Activated CD8-positive, alpha-beta memory T cell treated with anti-CD3 and anti-CD28 coated beads, Interleukin-2, amount 50 U/mL, for 24 hours (primary cell): ENCODE measurements at regions not wholly inside any gene's neighbourhood (a gene's known extent, or its start where the extent isn't known, plus 50 kb on each side); places are given as distances from the start of the nearest gene placed in this dataset.
"Not testable (repeated sequence)": the region's sequence is repeated elsewhere in the genome, so short reads cannot be mapped to it uniquely, and the experiment has no call there.

Experiments used
- DNase-seq: peaks from one replicate; pipeline ENCODE4 v3.0.0-alpha.2; 2020; ENCODE audit errors: extremely low read depth

DNA sequence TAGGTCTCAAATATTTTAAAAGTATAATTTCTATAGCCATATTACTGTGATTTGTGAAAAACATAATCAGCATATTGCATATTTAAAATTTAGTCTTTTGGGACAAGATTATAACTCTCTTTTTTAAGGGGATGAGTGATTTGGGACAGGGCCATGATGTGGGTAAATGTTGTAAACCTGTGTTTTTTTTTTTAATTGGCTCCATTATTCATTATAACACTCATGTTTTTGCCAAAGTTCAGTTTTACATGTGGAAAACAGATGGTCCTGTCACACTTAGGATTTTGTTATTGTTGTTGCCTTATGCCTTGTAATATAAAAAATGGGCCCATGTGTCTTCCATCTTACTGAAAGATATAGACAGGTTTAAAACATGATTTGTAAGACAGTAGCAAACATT lies 1413.5 kb upstream of the RAG2 start:
- DNase-seq, result no peak

DNA sequence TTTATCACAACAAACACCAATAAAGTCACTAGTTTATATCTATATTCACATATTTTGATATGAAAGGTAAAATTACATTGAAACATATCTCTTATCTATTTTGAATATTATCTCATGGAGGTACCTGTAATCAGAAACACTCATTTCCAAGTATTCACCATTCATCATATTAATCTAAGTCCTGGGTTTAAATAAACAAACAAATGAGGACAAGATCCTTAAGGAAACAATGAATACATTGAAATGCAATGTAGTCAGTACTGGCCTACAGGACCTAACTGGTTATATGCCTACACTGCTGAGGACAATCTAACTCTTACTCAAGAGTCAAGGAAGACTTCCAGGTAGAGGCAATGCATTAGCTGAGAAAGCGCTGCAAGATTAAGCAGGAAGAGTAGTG lies 1411.9 kb upstream of the RAG2 start:
- no peak for DNase-seq

DNA sequence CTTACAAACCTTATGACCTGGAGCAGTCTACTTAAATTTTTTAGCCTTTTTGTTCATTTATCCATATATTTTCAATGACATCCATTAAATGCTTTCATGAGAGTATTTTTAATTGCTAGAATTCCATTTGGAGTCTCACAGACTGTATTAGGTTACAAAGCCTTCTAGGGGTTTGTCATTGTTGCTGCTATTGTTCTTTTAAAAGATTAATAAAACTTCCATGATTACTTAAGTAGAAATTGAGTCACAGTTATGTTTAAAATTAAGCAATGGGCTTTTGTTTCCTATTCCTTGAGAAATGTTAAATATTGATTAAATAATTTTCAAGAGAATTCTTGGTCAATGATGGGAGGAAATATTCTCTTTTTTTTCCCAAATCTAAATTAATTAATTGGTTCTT lies 1408.4 kb upstream of the RAG2 start:
- DNase-seq, result no peak

DNA sequence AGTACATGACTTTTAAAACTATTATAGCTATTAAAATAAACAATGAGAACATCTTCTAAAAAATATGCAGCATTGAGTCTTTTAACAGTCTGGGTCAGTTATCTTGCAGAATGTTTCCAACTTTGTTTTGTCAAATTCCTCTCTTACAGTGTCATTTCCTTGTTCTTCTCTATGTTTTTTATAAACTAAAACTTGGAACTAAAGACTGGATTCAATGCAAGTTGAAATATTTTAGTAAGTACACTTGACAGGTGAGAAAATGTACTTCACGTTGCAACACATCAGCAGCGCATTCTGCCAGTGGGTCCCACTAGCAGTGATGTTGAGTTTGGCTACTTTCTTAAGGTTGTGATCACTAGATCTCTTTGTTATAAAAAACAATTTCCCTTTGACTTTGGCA lies 1407.6 kb upstream of the RAG2 start:
- DNase-seq, result no peak

DNA sequence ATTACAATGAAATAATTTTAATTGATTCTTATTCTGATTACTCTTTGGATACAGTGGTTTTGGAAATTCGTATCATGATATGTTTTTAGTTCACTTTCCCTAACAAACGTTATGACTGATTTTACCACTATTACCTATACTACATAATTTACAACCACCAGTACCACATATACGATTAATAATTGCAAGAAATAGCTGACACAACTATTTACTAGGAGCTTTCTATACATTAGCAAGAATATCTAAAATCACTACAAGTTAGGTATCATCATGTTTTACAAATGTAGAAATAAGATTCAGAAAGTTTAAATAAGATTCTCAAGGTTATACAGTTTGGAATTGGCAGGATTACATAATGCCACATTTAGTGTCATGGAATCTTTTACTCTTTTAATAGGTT lies 1401.1 kb upstream of the RAG2 start:
- no peak for DNase-seq

DNA sequence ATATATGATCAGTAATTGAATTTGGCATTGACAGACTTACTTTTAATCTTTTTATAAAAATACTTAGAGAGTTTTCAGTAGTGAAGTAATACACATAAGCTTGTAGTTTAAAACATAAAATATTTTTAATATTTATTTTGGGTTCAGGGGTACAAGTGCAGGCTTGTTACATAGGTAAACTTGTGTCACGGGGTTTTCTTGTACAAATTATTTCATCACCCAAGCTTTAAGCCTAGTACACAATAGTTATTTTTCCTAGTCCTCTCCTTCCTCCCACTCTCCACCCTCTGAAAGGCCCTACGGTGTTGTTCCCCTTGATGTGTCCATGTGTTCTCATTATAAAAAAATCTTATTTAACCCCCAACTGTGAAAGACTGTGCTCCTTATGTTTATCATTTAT lies 1397.8 kb upstream of the RAG2 start:
- DNase-seq, result no peak

DNA sequence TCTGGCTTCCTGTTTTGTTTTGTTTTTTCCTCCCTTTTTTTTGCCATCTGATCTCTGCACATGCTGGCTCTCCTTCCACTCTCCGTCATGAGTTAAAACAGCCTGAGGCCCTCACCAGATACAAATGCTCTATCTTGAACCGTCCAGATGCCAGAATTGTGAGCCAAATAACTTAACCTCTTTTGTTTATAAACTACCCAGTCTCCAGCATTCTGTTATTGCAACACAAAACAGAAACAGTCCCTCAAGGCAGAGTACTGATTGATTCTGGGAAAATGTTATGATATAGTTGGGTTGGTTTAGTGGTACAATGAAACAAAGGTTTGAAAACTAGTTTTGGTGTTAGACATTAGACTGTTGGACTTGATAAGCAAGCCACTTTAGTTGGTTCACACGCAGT lies 1390.0 kb upstream of the RAG2 start:
- no peak for DNase-seq

DNA sequence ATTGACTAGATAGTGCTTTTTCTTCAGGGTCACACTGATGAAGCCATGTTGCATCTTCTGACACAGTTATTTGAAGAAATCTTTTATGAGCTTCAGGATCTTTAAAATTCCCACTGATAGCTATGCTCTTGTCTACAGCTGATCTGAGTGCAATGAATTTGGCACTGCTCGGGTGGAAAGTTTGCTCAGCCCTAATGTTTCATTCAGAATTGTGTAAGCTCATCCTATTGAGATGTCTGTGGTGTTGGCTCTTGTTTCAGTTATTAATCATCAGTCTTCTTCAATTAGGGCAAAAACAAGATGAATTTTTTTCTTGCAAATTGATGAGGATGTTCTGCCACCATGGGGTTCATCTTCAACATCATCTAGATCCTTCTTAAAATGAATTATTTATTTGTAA lies 1387.0 kb upstream of the RAG2 start:
- no peak for DNase-seq

DNA sequence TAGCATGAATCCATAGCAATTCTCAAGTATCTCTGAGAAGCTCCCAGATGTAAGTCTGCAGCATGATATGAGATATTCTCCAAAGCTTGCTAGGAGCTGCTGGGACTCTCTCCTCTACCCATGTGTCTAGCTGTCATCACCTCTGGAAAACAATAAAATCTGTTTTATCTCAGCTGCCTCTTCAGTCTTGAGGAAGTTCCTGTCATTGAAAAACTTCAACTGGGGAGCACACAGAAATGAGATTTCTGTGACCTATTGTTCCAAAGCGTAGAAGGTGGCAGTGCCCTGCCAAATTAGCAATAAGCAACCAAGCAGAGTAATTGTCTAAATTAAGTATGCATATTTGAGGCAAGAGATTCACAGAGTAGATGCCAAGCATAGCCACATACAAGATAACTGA lies 1380.6 kb upstream of the RAG2 start:
- no peak for DNase-seq

DNA sequence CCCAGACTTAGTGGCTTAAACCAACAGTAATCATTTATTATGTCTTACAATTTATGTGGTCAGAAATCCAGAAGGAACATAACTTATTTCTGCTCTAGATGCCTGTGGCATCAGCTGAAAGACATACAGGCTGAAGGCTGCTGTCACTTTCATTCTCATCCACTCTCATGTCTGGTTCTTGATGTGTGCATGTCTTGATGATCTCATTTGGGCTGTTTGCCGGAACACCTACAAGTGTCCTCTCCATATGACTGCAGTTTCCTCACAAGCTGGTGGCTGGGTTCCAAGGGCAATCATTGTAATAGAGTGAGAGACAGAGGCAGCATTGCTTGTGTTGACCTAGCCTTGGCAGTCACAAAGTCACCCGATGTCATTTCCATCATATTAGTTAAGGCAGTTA lies 1375.9 kb upstream of the RAG2 start:
- DNase-seq, result no peak

DNA sequence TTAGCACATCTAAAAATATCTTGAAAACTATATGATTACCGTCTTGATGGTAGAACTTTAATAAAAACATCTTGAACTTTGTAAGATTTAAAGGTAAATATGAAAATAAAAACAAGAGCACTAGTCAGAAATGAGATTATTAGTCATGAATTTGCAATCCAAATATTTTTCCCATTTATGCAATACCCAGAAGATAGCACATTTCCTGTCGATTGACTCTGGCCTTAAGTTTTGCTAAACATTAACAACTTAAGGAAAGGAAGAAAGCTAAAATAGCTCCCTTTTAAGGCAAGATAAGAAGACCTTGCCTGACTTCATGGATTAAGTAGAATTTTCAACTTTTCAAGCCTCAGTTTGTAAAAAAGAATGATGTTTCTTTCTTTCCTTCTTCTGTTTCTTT lies 1374.7 kb upstream of the RAG2 start:
- no peak for DNase-seq

DNA sequence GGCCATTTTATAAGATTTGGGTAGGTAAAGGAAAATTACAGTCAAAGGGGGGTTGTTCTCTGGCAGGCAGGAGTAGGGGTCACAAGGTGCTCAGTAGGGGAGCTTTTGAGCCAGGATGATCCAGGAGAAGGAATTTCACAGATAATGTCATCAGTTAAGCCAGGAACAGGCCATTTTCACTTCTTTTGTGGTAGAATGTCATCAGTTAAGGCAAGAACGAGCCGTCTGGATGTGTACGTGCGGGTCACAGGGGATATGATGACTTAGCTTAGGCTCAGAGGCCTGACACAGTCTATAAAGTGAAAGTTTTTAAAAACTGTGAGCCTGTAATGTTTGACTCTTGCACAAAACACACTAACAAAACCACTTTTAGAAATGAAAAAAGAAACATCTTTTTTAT lies 1371.3 kb upstream of the RAG2 start:
- not testable (repeated sequence) for DNase-seq

DNA sequence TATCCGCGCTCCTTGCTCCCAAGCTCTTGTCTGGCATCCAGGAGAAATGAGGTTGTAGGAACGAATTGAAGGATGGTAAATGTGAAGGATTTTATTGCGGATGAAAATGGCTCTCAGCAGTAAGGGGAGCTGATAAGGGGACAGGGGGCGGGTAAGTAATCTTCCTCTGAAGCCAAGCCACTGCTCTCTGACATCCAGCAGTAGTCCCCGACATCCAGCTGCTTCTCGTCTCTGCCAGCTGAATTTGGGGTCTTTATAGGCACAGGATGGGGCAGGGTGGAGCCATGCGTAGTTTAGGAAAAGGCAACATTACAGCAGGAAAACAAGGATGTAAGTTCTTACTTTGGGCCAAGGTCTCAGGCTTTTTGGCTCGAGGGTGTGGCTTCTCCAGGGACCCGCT lies 1370.1 kb upstream of the RAG2 start:
- no peak for DNase-seq

DNA sequence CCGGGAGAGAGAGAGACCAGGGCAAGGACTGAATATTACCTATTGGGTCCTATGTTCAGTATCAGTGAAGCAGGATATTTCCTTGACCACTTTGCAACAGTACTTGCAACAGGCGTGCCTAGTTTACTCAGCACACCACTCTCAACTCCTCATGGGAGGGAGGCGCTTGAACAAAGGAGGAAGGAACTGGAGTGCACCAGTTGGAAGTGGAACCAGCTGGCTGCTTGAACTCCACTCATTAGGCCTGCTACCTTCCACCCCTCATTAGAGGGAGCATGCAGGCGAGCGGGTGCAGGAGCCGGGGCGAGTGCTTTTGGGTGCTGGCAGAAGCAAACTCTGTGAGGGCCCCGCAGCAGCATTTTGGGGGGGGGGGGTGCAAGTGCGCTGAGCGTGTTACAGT lies 1369.6 kb upstream of the RAG2 start:
- no peak for DNase-seq

DNA sequence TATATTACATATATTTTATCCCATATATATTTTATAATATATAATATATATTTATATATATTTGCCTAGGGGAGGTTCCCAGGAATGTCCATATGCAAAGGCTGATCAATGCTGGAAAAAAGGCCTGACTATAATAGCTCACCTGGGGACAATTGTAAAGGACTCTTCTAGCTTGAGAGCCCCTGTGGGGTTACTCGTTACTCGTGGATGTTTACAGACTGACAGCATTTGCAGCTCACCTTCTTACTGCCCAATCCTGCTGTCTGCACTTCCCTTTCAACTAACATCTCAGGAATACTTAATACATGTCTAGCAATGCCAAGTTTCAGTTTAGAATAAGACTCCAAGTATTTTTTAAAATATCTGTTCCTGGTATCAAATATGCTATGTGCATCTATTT lies 1365.4 kb upstream of the RAG2 start:
- no peak for DNase-seq

DNA sequence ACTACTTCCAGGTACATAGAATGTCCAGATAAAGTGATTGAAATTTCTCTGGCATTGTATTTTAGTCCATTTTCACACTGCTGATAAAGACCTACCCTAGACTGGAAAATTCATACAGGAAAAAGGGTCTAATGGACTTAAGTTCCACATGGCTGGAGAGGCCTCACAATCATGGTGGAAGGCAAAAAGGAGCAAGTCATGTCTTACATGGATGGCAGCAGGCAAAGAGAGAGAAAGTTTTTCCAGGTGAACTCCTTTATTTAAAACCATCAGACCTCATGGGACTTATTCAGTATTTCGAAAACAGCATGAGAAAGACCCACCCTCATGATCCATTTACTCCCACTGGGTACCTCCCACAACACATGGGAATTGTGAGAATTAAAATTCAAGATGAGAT lies 1359.7 kb upstream of the RAG2 start:
- no peak for DNase-seq

DNA sequence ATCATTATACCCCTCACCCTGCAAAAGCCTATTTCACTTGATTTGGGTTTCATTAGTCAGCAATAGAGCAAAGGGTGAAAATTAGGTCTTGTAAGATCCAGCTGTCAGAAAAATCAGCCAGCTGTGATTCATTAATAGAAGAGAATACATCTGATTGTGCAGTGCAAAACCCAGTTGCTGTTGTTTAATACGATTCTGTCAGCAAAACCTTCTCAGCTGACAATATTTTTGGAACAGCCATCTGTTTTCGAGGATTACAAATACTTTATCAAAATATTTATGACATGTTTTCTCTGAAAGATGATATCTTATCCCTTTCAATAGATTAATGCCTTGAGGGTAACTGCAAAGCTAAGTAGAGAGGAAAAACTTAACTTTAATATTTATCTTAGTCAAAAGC lies 1354.0 kb upstream of the RAG2 start:
- DNase-seq, result no peak

DNA sequence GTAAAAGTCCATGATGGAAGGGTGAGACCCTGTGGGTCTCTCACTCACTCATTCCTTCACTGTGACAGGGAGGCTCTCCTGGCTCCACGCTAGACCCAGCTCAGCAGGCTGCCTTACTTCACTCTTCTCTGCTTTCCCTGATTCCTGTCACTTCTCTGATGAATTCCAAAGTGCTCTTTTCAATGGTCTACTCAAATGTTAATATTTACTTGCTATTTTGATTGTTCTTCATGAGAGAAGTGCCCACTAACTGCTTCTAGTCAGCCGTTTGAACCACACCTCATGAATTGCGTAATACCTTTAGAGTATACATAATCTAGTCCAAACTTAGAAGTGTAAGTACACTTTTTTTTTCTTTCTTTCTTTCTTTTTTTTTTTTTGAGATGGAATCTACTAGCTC lies 1350.2 kb upstream of the RAG2 start:
- DNase-seq, result no peak

DNA sequence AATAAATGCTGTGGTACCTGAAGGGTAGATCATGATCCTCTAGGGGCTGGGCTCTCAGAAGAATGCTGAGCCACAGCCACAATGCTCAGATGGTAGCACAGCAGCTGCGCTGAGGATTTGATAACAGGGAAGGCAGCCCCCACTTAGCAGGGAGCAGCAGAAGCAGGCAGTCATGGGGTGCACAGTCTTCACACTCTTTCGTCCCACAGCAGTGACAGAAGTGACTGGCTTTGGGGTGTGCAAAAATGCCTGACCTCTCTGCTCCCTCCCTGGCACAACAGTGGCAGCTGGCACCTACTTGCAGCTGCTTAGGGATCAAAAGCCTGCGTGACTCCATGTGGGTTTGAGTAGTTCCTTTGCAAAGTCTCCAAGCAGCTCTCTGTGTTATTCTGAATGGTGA lies 1349.8 kb upstream of the RAG2 start:
- DNase-seq, result no peak

DNA sequence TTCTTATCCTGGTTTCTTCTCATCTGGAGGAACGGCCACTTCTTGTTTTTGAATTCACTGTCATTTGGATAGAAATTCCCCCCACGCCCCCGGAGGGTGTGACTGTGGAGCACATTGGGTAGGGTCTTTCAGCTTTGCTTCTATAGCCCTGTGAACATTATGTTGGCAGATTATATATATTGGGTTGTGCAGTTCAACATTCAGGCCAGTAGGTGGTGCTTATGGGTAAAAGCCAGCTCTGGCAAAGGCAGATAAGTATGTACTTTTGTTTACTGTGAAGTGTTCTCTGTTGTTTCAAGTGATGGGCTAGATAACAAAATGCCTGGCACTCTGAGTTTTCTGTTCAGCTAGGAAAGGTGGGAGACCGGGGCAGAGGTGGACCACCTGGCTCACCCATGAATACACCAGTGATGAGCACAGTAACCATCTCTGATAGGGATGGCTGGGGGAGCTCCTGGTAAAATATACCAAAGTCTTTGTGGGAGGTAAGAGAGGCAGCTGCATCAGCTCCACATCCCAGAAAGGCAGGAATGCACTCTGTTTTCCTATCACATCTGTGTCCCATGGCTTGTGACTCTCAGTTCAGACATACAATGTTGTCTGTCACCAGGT lies 1348.2 kb upstream of the RAG2 start:
- no peak for DNase-seq

DNA sequence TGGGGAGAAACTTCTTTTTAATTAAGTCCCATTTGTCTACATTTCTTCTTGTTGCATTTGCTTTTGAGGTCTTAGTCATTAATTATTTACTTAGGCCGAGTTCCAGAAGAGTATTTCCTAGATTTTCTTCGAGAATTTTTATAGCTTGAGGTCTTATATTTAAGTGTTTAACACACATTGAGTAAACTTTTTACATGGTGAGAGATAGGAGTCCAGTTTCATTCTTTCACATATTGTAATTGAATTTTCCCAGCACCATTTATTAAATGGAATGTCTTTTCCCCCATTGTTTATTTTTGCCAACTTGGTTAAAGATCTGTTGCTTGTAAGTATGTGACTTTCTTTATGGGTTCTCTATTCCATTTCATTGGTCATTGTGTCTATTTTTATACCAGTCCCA lies 1344.0 kb upstream of the RAG2 start:
- no peak for DNase-seq

DNA sequence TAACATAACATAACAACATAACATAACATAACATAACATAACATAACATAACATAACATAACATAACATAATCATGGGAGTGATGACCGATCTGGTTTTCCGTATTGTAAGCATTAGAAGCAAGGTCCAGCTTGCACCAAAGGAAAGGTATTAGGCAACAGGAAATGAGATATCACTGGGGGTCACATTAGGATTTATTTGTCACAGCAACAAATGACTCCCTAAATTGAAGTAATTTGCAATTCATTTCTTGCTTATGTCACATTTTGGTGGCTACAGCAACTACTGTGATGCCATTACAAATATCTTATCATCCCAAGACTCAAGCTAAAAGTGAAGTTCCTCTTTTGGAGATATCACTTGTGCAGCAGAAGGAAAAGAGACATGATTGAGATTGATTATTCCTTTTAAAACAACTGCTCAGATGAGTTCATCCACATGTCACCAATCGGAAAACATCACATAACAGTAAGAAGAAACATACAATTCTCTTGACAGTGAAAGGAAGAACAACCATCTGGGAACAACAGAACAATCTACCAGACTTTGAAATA lies 1331.1 kb upstream of the RAG2 start:
- DNase-seq, result no peak

DNA sequence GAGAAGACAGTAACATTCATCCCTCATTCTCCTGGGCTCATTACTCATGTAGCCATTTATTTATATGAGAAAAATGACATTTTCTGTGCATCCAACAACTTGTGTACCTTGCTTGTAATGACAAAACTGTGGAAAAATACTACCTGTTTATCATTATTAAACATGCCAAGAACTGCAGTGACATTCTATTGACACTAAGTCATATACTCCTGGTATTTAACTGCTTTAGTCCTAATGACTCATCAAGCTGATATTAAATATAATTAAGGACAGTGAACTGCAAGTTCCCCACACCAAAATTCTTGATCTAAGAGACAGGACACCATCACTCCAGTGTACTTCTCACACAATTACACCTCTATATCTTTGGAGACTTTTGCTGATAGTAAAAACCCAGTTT lies 1328.7 kb upstream of the RAG2 start:
- no peak for DNase-seq

DNA sequence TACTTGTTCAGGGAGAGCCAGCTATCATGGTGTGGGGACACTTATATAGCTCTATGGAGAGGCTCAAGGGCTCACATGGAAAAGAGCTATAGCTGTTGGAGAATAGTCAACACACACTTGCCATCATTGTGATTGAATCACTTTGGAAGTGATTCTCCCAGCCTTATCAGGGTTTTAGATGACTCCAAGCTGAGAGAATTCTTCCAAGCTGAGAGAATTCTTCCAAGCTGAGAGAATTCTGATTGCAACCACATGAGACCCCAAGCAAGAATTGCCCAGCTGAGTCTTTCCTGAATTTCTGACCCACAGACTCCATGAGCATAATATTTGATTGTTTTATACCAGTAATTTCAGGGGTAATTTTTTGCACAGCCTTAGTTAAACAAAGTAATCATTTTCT lies 1318.3 kb upstream of the RAG2 start:
- DNase-seq, result no peak

DNA sequence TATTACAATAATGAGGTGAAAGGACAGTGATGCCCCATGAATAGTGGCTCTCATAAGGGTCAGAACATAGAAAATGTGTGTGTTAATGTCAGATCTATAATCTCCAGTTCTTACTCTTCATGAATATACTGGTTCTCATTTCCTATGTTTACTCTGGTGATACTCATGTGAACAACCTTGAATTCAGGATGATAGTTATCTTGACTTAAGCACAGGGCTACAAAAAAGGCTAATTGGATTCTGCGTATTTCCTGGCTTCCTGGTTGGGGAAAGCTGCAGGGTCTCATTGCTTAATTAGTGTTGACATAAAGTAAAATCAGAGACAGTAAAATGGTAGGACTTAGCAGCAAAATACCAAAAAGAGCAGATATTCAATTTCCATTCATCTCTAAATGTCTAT lies 1316.8 kb upstream of the RAG2 start:
- no peak for DNase-seq
